GM23338 (cell line): ENCODE measurements at regions not wholly inside any gene's neighbourhood (a gene's known extent, or its start where the extent isn't known, plus 50 kb on each side); places are given as distances from the start of the nearest gene placed in this dataset.
"Not testable (repeated sequence)": the region's sequence is repeated elsewhere in the genome, so short reads cannot be mapped to it uniquely, and the experiment has no call there.

ENCODE experiments used
- ATAC-seq: fragments of 200-7000 bp; cut with Tn5 transposase; 3 replicates; pipeline ENCODE4 v1.9.1; 2020
- DNase-seq: peaks from one replicate; pipeline ENCODE4 v3.0.0-alpha.2; 2015; ENCODE audit warnings: low spot score
- H2AFZ ChIP-seq: fragments of 200-600 bp; sonication (generic); 2 replicates; pipeline ENCODE4 v1.8.0; 2016; ENCODE audit warnings: antibody characterized with exemption, mild to moderate bottlenecking, moderate library complexity
- H3F3A ChIP-seq: fragments of 200-600 bp; sonication (generic); replicated peaks from 2 replicates; pipeline ENCODE4 v1.8.0; 2017; ENCODE audit warnings: antibody characterized with exemption, mixed run types, low read depth
- H3K27ac ChIP-seq: fragments of 200-600 bp; sonication (generic); 2 replicates; pipeline ENCODE4 v1.6.1; 2016; ENCODE audit warnings: low read depth
- H3K27me3 ChIP-seq: fragments of 200-600 bp; sonication (generic); 2 replicates; pipeline ENCODE4 v1.8.0; 2016; ENCODE audit warnings: mild to moderate bottlenecking, mixed run types, moderate library complexity; ENCODE audit not compliant: insufficient read depth
- H3K36me3 ChIP-seq: fragments of 200-600 bp; sonication (generic); 2 replicates; pipeline ENCODE4 v1.8.0; 2016; ENCODE audit warnings: mild to moderate bottlenecking; ENCODE audit not compliant: insufficient read depth
- H3K4me1 ChIP-seq: fragments of 200-600 bp; sonication (generic); 2 replicates; pipeline ENCODE4 v1.8.0; 2016; ENCODE audit warnings: mild to moderate bottlenecking, moderate library complexity; ENCODE audit not compliant: insufficient read depth
- H3K4me2 ChIP-seq: fragments of 200-600 bp; sonication (generic); 2 replicates; pipeline ENCODE4 v1.7.1; 2017; ENCODE audit warnings: mixed run types
- H3K4me3 ChIP-seq: fragments of 200-600 bp; sonication (generic); 2 replicates; pipeline ENCODE4 v1.6.1; 2016; ENCODE audit warnings: mixed run types
- H3K79me2 ChIP-seq: fragments of 200-600 bp; sonication (generic); replicated peaks from 2 replicates; pipeline ENCODE4 v1.8.0; 2017; ENCODE audit warnings: mild to moderate bottlenecking; ENCODE audit not compliant: insufficient read depth
- H3K9me2 ChIP-seq: fragments of 200-600 bp; sonication (generic); 2 replicates; pipeline ENCODE4 v1.8.0; 2017; ENCODE audit not compliant: insufficient read depth
- H4K20me1 ChIP-seq: fragments of 200-600 bp; sonication (generic); replicated peaks from 2 replicates; pipeline ENCODE4 v1.8.0; 2017; ENCODE audit warnings: mild to moderate bottlenecking; ENCODE audit not compliant: insufficient read depth
- H3K27ac Mint-ChIP-seq: 2 replicates; pipeline ENCODE4 v1.8.0; 2020; ENCODE audit warnings: inconsistent platforms, mild to moderate bottlenecking, moderate library complexity, mixed read lengths
- H3K27me3 Mint-ChIP-seq: 3 replicates; pipeline ENCODE4 v1.8.0; 2022; ENCODE audit warnings: low read depth, mild to moderate bottlenecking, moderate library complexity, mixed read lengths, inconsistent platforms; ENCODE audit not compliant: insufficient read depth, poor library complexity
- H3K36me3 Mint-ChIP-seq: 3 replicates; pipeline ENCODE4 v1.8.0; 2021; ENCODE audit warnings: low read depth, mild to moderate bottlenecking, inconsistent platforms, moderate library complexity, mixed read lengths
- H3K4me1 Mint-ChIP-seq: 3 replicates; pipeline ENCODE4 v1.8.0; 2020; ENCODE audit warnings: mild to moderate bottlenecking, inconsistent platforms, mixed read lengths
- H3K4me3 Mint-ChIP-seq: 3 replicates; pipeline ENCODE4 v1.8.0; 2021; ENCODE audit warnings: moderate library complexity, mild to moderate bottlenecking, inconsistent platforms, mixed read lengths
- H3K9me3 Mint-ChIP-seq: 3 replicates; pipeline ENCODE4 v1.8.0; 2020; ENCODE audit warnings: moderate library complexity, mild to moderate bottlenecking, inconsistent platforms, mixed read lengths
- CREB1 ChIP-seq: fragments of 250-450 bp; sonication (Bioruptor Pico); IDR thresholded peaks from 2 replicates; pipeline ENCODE4 v1.5.0; 2020; ENCODE audit warnings: low read depth, mild to moderate bottlenecking, moderate library complexity
- CTCF ChIP-seq, 2 experiments: fragments of 200-600 bp in 1 of 2; sonication (generic) in 1 of 2; conservative IDR thresholded peaks; 2 replicates each; pipeline versions ENCODE4 v1.5.1 to v1.6.1; 2016 to 2017; ENCODE audit warnings: antibody characterized with exemption in 2 of 2, low read depth in 2 of 2, mild to moderate bottlenecking in 2 of 2, moderate library complexity in 1 of 2
- ETS1 ChIP-seq: IDR thresholded peaks from 2 replicates; pipeline ENCODE4 v1.6.1; 2016; ENCODE audit warnings: antibody characterized with exemption
- EZH2 ChIP-seq: fragments of 200-600 bp; sonication (generic); IDR thresholded peaks from one replicate; pipeline ENCODE4 v1.8.0; 2017; ENCODE audit warnings: antibody characterized with exemption, mild to moderate bottlenecking, low read depth; ENCODE audit not compliant: unreplicated experiment
- EZH2phosphoT487 ChIP-seq: fragments of 200-600 bp; sonication (generic); IDR thresholded peaks from one replicate; pipeline ENCODE4 v1.8.1; 2018; ENCODE audit warnings: antibody characterized with exemption; ENCODE audit not compliant: unreplicated experiment
- JUNB ChIP-seq: IDR thresholded peaks from one replicate; pipeline ENCODE4 v1.6.1; 2016; ENCODE audit warnings: antibody characterized with exemption; ENCODE audit not compliant: unreplicated experiment
- NANOG ChIP-seq: IDR thresholded peaks from 2 replicates; pipeline ENCODE4 v1.6.1; 2016; ENCODE audit warnings: antibody characterized with exemption, borderline replicate concordance
- POLR2AphosphoS5 ChIP-seq: IDR thresholded peaks from 2 replicates; pipeline ENCODE4 v1.6.1; 2016; ENCODE audit warnings: antibody characterized with exemption, low read depth
- REST ChIP-seq: IDR thresholded peaks from one replicate; pipeline ENCODE4 v1.6.1; 2018; ENCODE audit warnings: antibody characterized with exemption; ENCODE audit not compliant: unreplicated experiment
- STAT1 ChIP-seq: IDR thresholded peaks from one replicate; pipeline ENCODE4 v1.6.1; 2016; ENCODE audit warnings: antibody characterized with exemption; ENCODE audit not compliant: unreplicated experiment
- ZNF114 ChIP-seq: fragments of 250-450 bp; sonication (Bioruptor Pico); IDR thresholded peaks from 2 replicates; pipeline ENCODE4 v1.5.0; 2020; ENCODE audit warnings: mild to moderate bottlenecking, moderate library complexity
- ZNF331 ChIP-seq: fragments of 250-450 bp; sonication (Bioruptor Pico); IDR thresholded peaks from 2 replicates; pipeline ENCODE4 v1.5.0; 2020; ENCODE audit warnings: low read depth, mild to moderate bottlenecking, moderate library complexity

GRCh38 chr5:110875115-110875514 is 136.3 kb downstream of the SLC25A46 start:
- not testable (repeated sequence) for H3K4me3 Mint-ChIP-seq, H3K9me3 Mint-ChIP-seq, H4K20me1 ChIP-seq, H3K4me3 ChIP-seq, H3K4me1 Mint-ChIP-seq, H3K4me1 ChIP-seq, H3F3A ChIP-seq, H3K36me3 ChIP-seq, H3K27ac Mint-ChIP-seq, H3K9me2 ChIP-seq, H3K27me3 Mint-ChIP-seq, H3K27me3 ChIP-seq, H3K36me3 Mint-ChIP-seq, H2AFZ ChIP-seq, ATAC-seq, H3K4me2 ChIP-seq, H3K79me2 ChIP-seq, H3K27ac ChIP-seq, DNase-seq

- no peaks in the 10 kb centered on the region for H3K36me3 ChIP-seq
- Mint-ChIP-seq H3K4me3 (no peak overlapping the region), H3K36me3 (no peaks in the 10 kb centered on the region), H3K9me3 (peaks cover 2% of the 10 kb centered on the region; the same call in 1 of the 3 replicates), H3K4me1 (no peaks in the 10 kb centered on the region), H3K27me3 (no peaks in the 10 kb centered on the region), H3K27ac (no peak overlapping the region)
- H3K9me2 ChIP-seq = no peaks in the 10 kb centered on the region; the same call in none of the 2 replicates
- no peaks in the 10 kb centered on the region for H3K4me1 ChIP-seq
- H3K4me2 ChIP-seq = no peak overlapping the region
- no peaks in the 10 kb centered on the region for H4K20me1 ChIP-seq
- no peaks in the 10 kb centered on the region for H3F3A ChIP-seq
- H3K27me3 ChIP-seq = no peaks in the 10 kb centered on the region
- DNase-seq = no peak
- no peak overlapping the region for H3K27ac ChIP-seq
- no peak overlapping the region for H2AFZ ChIP-seq
- H3K79me2 ChIP-seq = no peaks in the 10 kb centered on the region
- H3K4me3 ChIP-seq = no peak overlapping the region
- ATAC-seq = no peak
- no peak for TF ChIP-seq EZH2
- TF ChIP-seq ETS1 = no peak
- no peak for TF ChIP-seq STAT1
- TF ChIP-seq JUNB = no peak
- no peak for TF ChIP-seq CREB1 (CRISPR knock-in tag)
- TF ChIP-seq ZNF114 (CRISPR knock-in tag) = no peak
- TF ChIP-seq NANOG = no peak
- no peak for TF ChIP-seq REST
- TF ChIP-seq POLR2AphosphoS5 = no peak
- no peak for TF ChIP-seq ZNF331 (CRISPR knock-in tag)
- TF ChIP-seq EZH2phosphoT487 = no peak
- TF ChIP-seq CTCF (conservative IDR thresholded peaks at IDR 0.05; ENCODE audit: low read depth in 2 of 2) = no peak
These were observed 139.3 kb downstream of the SLC25A46 start for GRCh38 chr5:110878115-110878514.
